ENCODE measurements at regions not wholly inside any gene's neighbourhood (a gene's known extent, or its start where the extent isn't known, plus 50 kb on each side); places are given as distances from the start of the nearest gene placed in this dataset.
"Not testable (repeated sequence)": the region's sequence is repeated elsewhere in the genome, so short reads cannot be mapped to it uniquely, and the experiment has no call there.

DNA sequence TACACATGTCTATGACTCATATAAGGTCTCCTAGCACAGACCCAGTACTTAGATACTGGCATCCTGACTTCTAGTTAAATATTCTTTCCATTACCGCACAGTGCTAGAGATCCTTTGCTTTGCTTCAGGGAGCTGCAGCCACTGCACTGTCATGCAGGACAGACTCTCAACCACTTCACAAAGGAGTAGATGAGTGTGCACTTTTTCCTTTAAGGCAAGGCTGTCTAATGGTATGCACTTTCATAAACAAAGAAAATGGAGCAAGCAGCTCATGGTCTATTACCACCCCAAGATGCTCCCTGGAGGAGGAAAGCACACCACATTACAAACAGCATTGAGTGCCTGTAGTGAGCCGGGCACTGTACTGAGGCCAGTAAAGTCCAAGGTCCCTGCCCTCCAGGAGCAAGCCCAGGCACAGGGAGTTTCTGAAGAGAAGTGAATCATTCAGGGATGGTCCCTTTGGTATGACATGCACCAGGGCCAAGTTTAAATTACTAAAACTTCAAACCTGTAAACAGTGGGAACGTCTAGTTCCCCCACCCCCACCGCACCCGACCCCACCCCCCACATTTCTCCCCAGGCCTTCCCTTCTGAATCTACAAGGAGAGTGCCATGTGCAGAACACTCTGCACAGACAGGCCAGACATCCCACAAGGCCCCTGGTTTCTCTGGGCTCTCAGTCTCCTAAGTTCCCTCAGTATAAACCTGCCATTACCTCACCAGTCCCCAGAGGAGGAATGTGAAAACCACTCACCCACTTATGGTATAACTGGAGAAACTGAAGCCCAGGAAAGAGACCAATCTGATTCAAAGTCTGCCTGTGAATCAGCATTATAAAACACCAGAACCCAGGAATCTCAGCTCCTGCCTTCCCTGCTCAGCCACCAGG, 107.8 kb upstream of the BCL6 start:
- DNase-seq (ENCODE audit: low spot score) = no peak

- DNase-seq (ENCODE audit: low spot score) = no peak
Measured at GRCh38 chr3:187855131-187855530, 109.9 kb upstream of the BCL6 start.

DNA sequence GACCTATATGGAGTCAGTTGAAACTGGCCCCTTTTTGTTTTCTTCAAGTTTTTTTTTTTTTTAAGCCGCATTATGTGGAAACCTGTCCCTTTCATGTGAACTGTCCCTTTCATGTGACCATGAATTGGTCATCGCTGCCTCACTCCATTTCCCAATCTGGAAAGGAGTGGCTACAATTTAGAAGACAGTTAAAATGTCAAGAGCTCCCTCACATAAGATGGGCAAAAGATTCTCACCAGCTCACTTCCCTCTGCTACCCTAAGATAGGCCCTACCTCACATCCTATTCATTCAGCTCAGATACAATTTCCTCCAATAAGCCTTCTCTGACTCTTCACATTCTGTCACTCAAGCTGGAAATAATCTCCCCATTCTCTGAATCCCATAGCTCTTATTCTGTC, 111.3 kb upstream of the BCL6 start:
- DNase-seq (ENCODE audit: low spot score) = no peak

DNA sequence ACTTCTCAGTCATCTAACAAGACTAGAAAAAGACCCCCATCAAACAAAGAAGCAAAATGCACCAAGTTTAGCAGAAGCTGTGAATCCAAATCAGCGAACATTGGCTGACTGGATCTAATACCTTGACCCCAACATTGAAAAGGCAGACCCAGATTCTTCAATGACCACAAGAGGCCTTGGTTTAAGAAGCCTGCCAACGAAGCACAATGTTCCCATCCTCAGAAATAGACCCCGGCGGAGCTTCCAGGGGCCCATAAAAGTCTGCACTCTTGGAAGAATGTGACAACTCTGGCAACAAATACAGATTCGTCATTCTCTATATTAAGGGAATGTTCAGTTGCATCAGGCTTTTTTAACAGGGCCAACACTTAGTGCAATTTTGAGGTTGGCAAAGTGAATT, 112.8 kb upstream of the BCL6 start:
- DNase-seq (ENCODE audit: low spot score) = no peak

GRCh38 chr3:187858711-187859110, 113.4 kb upstream of the BCL6 start:
- DNase-seq (ENCODE audit: low spot score) = no peak

GRCh38 chr3:187862701-187863277, 117.5 kb upstream of the BCL6 start:
- not testable (repeated sequence) for DNase-seq (ENCODE audit: low spot score)

DNA sequence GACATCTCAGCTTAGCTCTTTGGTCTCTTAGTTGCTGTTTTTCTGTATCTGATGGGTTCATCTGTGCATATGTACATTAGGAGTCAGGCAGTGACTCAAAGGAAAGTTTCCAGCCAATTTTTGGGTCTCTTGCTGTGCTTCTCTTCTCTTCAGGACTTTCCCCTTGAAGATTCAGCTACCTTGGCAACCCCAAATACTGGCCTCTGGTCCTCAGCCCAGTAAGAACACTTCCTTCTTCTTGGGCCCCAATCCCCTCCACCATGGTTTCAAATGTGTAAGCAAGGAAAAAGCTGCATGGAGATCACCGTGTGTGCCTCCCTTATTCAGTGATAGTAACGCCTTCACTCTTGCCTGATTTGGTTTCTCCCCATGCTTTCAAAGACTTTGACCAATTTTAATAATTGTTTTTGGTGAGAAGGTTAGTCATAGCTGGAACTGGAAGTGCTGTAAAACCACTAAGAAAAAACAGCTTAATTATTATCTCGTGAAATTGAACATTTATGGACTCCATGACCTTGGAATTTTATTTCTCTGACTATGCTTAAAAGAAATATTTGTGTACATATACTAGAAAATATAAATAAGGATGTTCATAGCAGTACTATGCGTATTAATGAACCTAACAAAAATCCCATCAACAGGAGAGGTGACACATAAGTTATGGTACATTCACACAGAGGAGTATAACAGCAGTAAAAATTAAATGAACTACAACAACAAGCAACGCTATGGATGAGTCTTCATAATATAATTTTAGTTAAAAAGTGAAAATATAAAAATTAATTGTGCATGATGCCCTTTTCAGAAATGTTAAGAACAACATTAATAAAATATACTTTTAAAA, 125.3 kb upstream of the BCL6 start:
- DNase-seq (ENCODE audit: low spot score) = no peak

DNA sequence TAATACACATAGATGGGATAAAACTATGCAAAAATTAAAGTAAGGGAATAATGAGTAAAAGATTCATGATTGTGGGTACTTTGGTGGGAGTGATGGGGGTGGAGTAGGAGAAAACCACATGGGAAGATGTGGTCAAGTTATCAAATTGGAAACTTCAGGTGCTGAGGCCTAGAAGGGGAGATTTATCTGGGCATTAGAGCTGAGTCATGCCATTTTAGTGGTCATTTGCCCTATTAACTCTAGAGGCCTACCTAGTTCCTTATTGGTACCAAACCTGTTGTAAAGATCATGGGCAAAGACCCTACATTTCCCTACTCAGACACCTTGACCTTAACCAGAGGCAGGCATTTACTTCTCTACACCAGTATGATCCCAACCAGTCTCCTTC, 125.9 kb upstream of the BCL6 start:
- DNase-seq (ENCODE audit: low spot score) = no peak

GRCh38 chr3:187871848-187872247, 126.6 kb upstream of the BCL6 start:
- no peak for DNase-seq (ENCODE audit: low spot score)

DNA sequence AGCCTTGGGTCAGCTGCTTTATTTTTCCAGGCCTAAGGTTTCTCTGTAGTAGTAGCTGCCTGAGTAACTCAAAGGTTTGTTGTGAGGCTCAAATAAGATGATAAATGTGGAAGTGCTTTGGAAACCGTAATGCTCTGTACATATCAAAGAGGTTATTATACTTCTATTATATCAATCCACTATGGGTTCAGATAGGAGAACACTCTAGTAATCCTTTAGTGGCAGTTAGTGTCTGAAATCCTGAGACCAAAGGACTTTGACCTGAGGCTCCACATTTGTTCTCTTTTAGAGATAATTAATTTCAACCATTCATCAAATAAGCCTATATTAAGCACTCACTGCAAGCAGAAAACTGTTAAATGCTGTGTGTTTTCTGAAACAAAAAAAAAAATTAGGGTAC, 128.6 kb upstream of the BCL6 start:
- no peak for DNase-seq (ENCODE audit: low spot score)

DNA sequence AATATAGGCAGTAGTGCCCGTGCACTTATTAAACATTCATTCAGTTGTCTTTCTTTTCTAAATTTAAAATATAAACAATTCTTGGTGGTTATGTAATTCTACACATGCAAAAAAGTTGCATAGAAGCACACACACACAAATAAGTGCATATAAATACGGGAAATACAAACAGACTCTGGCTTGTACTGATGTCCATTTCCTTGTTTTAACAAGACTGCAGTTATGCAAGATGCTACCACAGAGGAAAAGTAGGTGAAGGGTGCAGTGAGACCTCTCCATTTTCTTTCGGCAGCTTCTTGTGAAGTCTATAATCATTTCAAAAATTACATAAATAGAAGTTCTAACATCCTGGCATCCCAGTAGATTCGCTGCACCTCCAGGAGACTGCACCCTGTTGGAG, 130.6 kb upstream of the BCL6 start:
- DNase-seq (ENCODE audit: low spot score) = no peak

DNA sequence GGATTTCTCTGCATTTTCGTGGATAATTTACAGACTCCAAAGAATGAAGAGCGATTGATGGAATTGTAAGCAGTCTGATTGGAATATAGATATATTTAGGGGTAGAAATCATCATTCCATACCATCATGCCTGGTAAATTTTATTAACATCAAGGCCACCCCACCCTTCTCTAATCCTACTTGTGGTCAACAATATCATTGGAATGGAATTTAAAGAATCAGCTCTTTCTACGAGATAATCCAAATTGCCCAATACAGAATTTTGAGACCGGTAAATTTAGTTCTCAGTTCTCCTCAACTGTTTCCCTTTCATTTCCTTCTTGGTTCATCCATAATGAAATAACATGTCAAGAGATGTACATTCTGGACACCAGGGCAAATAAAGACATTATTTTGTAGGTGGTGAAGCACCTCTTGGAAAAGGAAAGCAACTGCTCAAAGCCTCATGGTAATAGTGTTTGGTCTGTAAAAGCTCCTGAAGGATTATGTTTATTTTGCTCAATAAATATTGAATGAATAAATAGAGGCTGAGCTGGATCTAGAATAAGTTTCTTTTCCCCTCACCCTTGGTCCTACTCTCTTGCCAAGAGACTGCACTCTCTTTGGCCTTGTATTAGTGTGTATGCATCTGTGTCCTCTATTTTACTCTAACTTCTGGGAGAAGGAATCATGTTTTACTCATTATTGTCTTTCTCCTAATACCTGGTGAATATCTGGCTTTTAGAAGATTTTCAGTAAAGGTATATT, 133.7 kb upstream of the BCL6 start:
- no peak for DNase-seq (ENCODE audit: low spot score)

GRCh38 chr3:187880441-187880840, 135.2 kb upstream of the BCL6 start:
- peak; percentile 25 for DNase-seq (ENCODE audit: low spot score)

DNA sequence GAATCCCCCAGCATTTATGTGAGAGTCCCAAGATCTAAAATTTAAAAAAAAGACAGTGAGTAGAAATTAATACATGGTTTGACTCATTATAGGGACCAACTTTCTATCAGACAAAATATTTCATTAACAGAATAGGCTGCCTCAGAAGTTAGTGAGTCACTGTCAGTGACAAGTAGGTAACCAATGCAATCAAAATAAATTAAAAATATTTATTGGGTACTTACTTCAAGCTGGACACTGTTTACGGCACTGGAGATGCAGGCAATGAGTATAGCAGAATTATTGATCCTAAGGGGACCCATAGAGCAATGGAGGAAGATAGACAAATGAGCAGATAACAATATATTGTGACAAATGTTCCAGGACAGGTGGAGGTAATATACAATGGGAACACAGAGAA, 135.6 kb upstream of the BCL6 start:
- DNase-seq (ENCODE audit: low spot score) = no peak

GRCh38 chr3:187888701-187889100, 143.4 kb upstream of the BCL6 start:
- no peak for DNase-seq (ENCODE audit: low spot score)

- DNase-seq (ENCODE audit: low spot score) = no peak
Measured at GRCh38 chr3:187889106-187889505, 143.8 kb upstream of the BCL6 start.

- no peak for DNase-seq (ENCODE audit: low spot score)
Measured at GRCh38 chr3:187889601-187890404, 144.5 kb upstream of the BCL6 start.

GRCh38 chr3:187890405-187890752, 145.1 kb upstream of the BCL6 start:
- DNase-seq (ENCODE audit: low spot score) = not testable (repeated sequence)

DNA sequence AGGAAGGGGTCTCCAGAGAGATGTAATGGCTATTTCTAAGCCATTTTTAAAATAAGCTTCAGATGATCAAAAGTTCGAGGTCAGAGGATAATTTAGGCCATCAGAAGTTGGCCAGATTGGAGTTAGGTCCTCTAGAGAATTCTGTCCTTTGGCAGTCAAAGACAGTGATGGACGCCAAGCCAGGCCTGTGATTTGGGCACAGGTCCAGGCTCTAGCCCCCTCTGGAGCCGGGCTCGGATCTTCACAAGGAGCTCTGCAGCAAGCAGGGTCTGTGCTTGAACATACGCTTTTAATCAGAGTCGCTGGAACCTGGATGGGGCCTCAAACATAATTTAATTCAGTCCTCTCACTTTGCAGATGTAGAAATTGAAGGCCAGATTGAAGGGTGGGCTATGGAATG, 151.4 kb upstream of the BCL6 start:
- DNase-seq (ENCODE audit: low spot score) = no peak

GRCh38 chr3:187899246-187899645, 154.0 kb upstream of the BCL6 start:
- DNase-seq (ENCODE audit: low spot score) = no peak

- DNase-seq (ENCODE audit: low spot score) = no peak
Measured at GRCh38 chr3:187900993-187901755, 155.9 kb upstream of the BCL6 start.

Data from COLO829 (cell line).